SHP77 (cell line): ENCODE measurements at regions not wholly inside any gene's neighbourhood (a gene's known extent, or its start where the extent isn't known, plus 50 kb on each side); places are given as distances from the start of the nearest gene placed in this dataset.
"Not testable (repeated sequence)": the region's sequence is repeated elsewhere in the genome, so short reads cannot be mapped to it uniquely, and the experiment has no call there.

Experiments used
- DNase-seq, 2 experiments: peaks; one replicate each; lab custom pipeline; 2025; lab: John Stamatoyannopoulos, UW

GRCh38 chr6:51153109-51153508 lies 334.4 kb downstream of the TFAP2B start:
- no peak for DNase-seq

GRCh38 chr6:51154925-51155324 lies 336.3 kb downstream of the TFAP2B start:
- DNase-seq: not testable (repeated sequence)

GRCh38 chr6:51159260-51159659 lies 340.6 kb downstream of the TFAP2B start:
- not testable (repeated sequence) for DNase-seq

GRCh38 chr6:51161752-51162151 lies 343.1 kb downstream of the TFAP2B start:
- DNase-seq: no peak

GRCh38 chr6:51163843-51164529 lies 345.3 kb downstream of the TFAP2B start:
- DNase-seq: no peak

GRCh38 chr6:51166914-51167313 lies 348.2 kb downstream of the TFAP2B start:
- DNase-seq: no peak

GRCh38 chr6:51167468-51167867 lies 348.8 kb downstream of the TFAP2B start:
- DNase-seq: no peak

- no peak for DNase-seq
These were observed 364.2 kb downstream of the TFAP2B start for GRCh38 chr6:51182827-51183226.

- no peak for DNase-seq
These were observed 365.4 kb downstream of the TFAP2B start for GRCh38 chr6:51184046-51184445.

GRCh38 chr6:51193163-51193562 lies 374.5 kb downstream of the TFAP2B start:
- DNase-seq: not testable (repeated sequence)

GRCh38 chr6:51199105-51199552 lies 380.5 kb downstream of the TFAP2B start:
- no peak for DNase-seq

- no peak for DNase-seq
These were observed 381.1 kb downstream of the TFAP2B start for GRCh38 chr6:51199733-51200260.

- no peak for DNase-seq
These were observed 382.0 kb downstream of the TFAP2B start for GRCh38 chr6:51200676-51201075.

GRCh38 chr6:51202653-51203052 lies 384.0 kb downstream of the TFAP2B start:
- not testable (repeated sequence) for DNase-seq

GRCh38 chr6:51203504-51203903 lies 384.8 kb downstream of the TFAP2B start:
- no peak for DNase-seq

GRCh38 chr6:51206686-51207085 lies 388.0 kb downstream of the TFAP2B start:
- DNase-seq: not testable (repeated sequence)

GRCh38 chr6:51209651-51210050 lies 391.0 kb downstream of the TFAP2B start:
- DNase-seq: no peak

GRCh38 chr6:51213811-51214210 lies 395.1 kb downstream of the TFAP2B start:
- DNase-seq: no peak

GRCh38 chr6:51214442-51214841 lies 395.8 kb downstream of the TFAP2B start:
- no peak for DNase-seq

- DNase-seq: no peak
These were observed 399.5 kb downstream of the TFAP2B start for GRCh38 chr6:51218181-51218580.

- DNase-seq: peak in 1 of 2 experiments; percentile 6
These were observed 406.0 kb downstream of the TFAP2B start for GRCh38 chr6:51224580-51225240.

- no peak for DNase-seq
These were observed 422.7 kb downstream of the TFAP2B start for GRCh38 chr6:51241376-51241775.

- no peak for DNase-seq
These were observed 431.1 kb downstream of the TFAP2B start for GRCh38 chr6:51249798-51250197.
